ENCODE measurements at regions not wholly inside any gene's neighbourhood (a gene's known extent, or its start where the extent isn't known, plus 50 kb on each side); places are given as distances from the start of the nearest gene placed in this dataset.

GRCh38 chr6:126419901-126420300 lies 80.0 kb downstream of the CENPW start:
- FAIRE-seq = no peak

- FAIRE-seq = no peak
Observed at GRCh38 chr6:126422912-126423311, 83.0 kb downstream of the CENPW start.

- FAIRE-seq = no peak
Observed at GRCh38 chr6:126427713-126428112, 87.8 kb downstream of the CENPW start.

- no peak for FAIRE-seq
Observed at GRCh38 chr6:126429866-126430265, 90.0 kb downstream of the CENPW start.

- no peak for FAIRE-seq
Observed at GRCh38 chr6:126432564-126432963, 92.6 kb downstream of the CENPW start.

- FAIRE-seq = no peak
Observed at GRCh38 chr6:126433927-126434326, 94.0 kb downstream of the CENPW start.

- FAIRE-seq = no peak
Observed at GRCh38 chr6:126437205-126437604, 97.3 kb downstream of the CENPW start.

- no peak for FAIRE-seq
Observed at GRCh38 chr6:126439040-126439439, 99.1 kb downstream of the CENPW start.

GRCh38 chr6:126440923-126441322 lies 101.0 kb downstream of the CENPW start:
- FAIRE-seq = no peak

- no peak for FAIRE-seq
Observed at GRCh38 chr6:126444659-126445273, 104.9 kb downstream of the CENPW start.

- FAIRE-seq = no peak
Observed at GRCh38 chr6:126446248-126446647, 106.3 kb downstream of the CENPW start.

GRCh38 chr6:126447367-126447766 lies 107.5 kb downstream of the CENPW start:
- FAIRE-seq = no peak

- no peak for FAIRE-seq
Observed at GRCh38 chr6:126461045-126461444, 121.1 kb downstream of the CENPW start.

GRCh38 chr6:126464245-126464644 lies 124.3 kb downstream of the CENPW start:
- FAIRE-seq = no peak

GRCh38 chr6:126475449-126475848 lies 135.5 kb downstream of the CENPW start:
- no peak for FAIRE-seq

GRCh38 chr6:126477678-126478077 lies 137.8 kb downstream of the CENPW start:
- FAIRE-seq = no peak

- no peak for FAIRE-seq
Observed at GRCh38 chr6:126480268-126480667, 140.4 kb downstream of the CENPW start.

- no peak for FAIRE-seq
Observed at GRCh38 chr6:126481319-126481718, 141.4 kb downstream of the CENPW start.

GRCh38 chr6:126504792-126505191 lies 164.9 kb downstream of the CENPW start:
- FAIRE-seq = no peak

- FAIRE-seq = no peak
Observed at GRCh38 chr6:126513198-126513597, 173.3 kb downstream of the CENPW start.

- FAIRE-seq = no peak
Observed at GRCh38 chr6:126516411-126516810, 176.5 kb downstream of the CENPW start.

GRCh38 chr6:126524811-126525326 lies 185.0 kb downstream of the CENPW start:
- peak; percentile 43 for FAIRE-seq

- no peak for FAIRE-seq
Observed at GRCh38 chr6:126526547-126526946, 186.6 kb downstream of the CENPW start.

GRCh38 chr6:126526996-126527606 lies 187.2 kb downstream of the CENPW start:
- no peak for FAIRE-seq

Data from islet of Langerhans (tissue), 1 donor.